H1 (cell line): ENCODE measurements at regions not wholly inside any gene's neighbourhood (a gene's known extent, or its start where the extent isn't known, plus 50 kb on each side); places are given as distances from the start of the nearest gene placed in this dataset.

Source experiments
- CTCF ChIA-PET: fragments of 300-600 bp; sonication (Branson Sonifier 250); formaldehyde crosslinking; loops from one replicate; lab custom pipeline; 2021; ENCODE audit not compliant: partially characterized antibody; lab: Charles Lee
- POLR2A ChIA-PET: fragments of 300-600 bp; sonication (Branson Sonifier 250); formaldehyde crosslinking; loops from one replicate; lab custom pipeline; 2021; ENCODE audit warnings: inconsistent platforms; ENCODE audit not compliant: partially characterized antibody; lab: Charles Lee
- DNase-seq, 2 experiments: peaks; one replicate each; pipeline versions ENCODE4 v3.0.0 to v3.0.0-alpha.2; 2010 to 2022; ENCODE audit warnings: low spot score in 2 of 2, low read depth in 1 of 2, mixed read lengths in 1 of 2
- FAIRE-seq: peaks from 2 replicates; lab custom pipeline; 2011; peaks lifted over from hg19 to GRCh38; lab: Jason Lieb, UNC
- H2AFZ ChIP-seq: 2 replicates; pipeline ENCODE4 v1.8.1; 2012; ENCODE audit warnings: low read length, inconsistent platforms
- H2AK5ac ChIP-seq: 2 replicates; pipeline ENCODE4 v1.6.1; 2013; ENCODE audit warnings: low read depth, low read length
- H2BK120ac ChIP-seq: replicated peaks from 2 replicates; pipeline ENCODE3; 2013; ENCODE audit warnings: low read depth, low read length, inconsistent platforms
- H2BK12ac ChIP-seq: 2 replicates; pipeline ENCODE4 v1.6.1; 2013; ENCODE audit warnings: low read depth, low read length
- H2BK15ac ChIP-seq: 2 replicates; pipeline ENCODE4 v1.6.1; 2013; ENCODE audit warnings: low read length
- H2BK20ac ChIP-seq: 2 replicates; pipeline ENCODE4 v1.6.1; 2013; ENCODE audit warnings: low read length
- H2BK5ac ChIP-seq: 2 replicates; pipeline ENCODE4 v1.6.1; 2013; ENCODE audit warnings: low read depth, low read length
- H3K14ac ChIP-seq: 2 replicates; pipeline ENCODE4 v1.6.1; 2013; ENCODE audit warnings: inconsistent platforms; ENCODE audit not compliant: insufficient read length
- H3K18ac ChIP-seq: 2 replicates; pipeline ENCODE4 v1.6.1; 2013; ENCODE audit warnings: low read length; ENCODE audit errors: extremely low read depth
- H3K23ac ChIP-seq: 2 replicates; pipeline ENCODE4 v1.6.1; 2013; ENCODE audit warnings: inconsistent platforms; ENCODE audit not compliant: insufficient read length
- H3K23me2 ChIP-seq: 2 replicates; pipeline ENCODE4 v1.6.1; 2013; ENCODE audit warnings: low read depth, low read length
- H3K27ac ChIP-seq: 2 replicates; pipeline ENCODE4 v1.6.1; 2011; ENCODE audit warnings: low read depth, low read length, inconsistent platforms
- H3K27me3 ChIP-seq, 4 experiments: replicated peaks in 1 of 4; 1 replicate in 1 of 4; 2 replicates in 3 of 4; pipeline versions ENCODE4 v1.6.1 to v1.8.1; 2011 to 2013; ENCODE audit warnings: low read length in 3 of 4, mild to moderate bottlenecking in 3 of 4, inconsistent platforms in 2 of 4, mixed read lengths in 2 of 4, moderate library complexity in 1 of 4; ENCODE audit not compliant: control insufficient read depth in 3 of 4, insufficient read depth in 3 of 4; ENCODE audit errors: extremely low read depth in 1 of 4
- H3K36me3 ChIP-seq, 4 experiments: 2 replicates each; pipeline versions ENCODE4 v1.6.1 to v1.8.1; 2011 to 2013; ENCODE audit warnings: mild to moderate bottlenecking in 4 of 4, low read length in 3 of 4, moderate library complexity in 2 of 4, control low read depth in 1 of 4, inconsistent platforms in 1 of 4; ENCODE audit not compliant: insufficient read depth in 4 of 4, control insufficient read depth in 2 of 4
- H3K4ac ChIP-seq: replicated peaks from 2 replicates; pipeline ENCODE3; 2013; ENCODE audit warnings: low read length, low read depth, mixed read lengths, inconsistent platforms; ENCODE audit not compliant: insufficient read length
- H3K4me1 ChIP-seq, 4 experiments: replicated peaks in 1 of 4; 1 replicate in 1 of 4; 2 replicates in 3 of 4; pipeline versions ENCODE4 v1.6.1 to v1.8.1; 2011 to 2013; ENCODE audit warnings: low read length in 3 of 4, inconsistent platforms in 2 of 4, mixed read lengths in 1 of 4; ENCODE audit not compliant: insufficient read depth in 4 of 4, control insufficient read depth in 3 of 4
- H3K4me2 ChIP-seq, 2 experiments: 2 replicates each; pipeline versions ENCODE4 v1.6.1 to v1.8.1; 2011 to 2013; ENCODE audit warnings: low read depth in 2 of 2, low read length in 2 of 2, control low read depth in 1 of 2, inconsistent platforms in 1 of 2, mild to moderate bottlenecking in 1 of 2; ENCODE audit not compliant: insufficient read depth in 1 of 2
- H3K4me3 ChIP-seq, 4 experiments: fragments of 200-600, 300-600 bp in 1 of 4; sonication (generic), shearing (Covaris generic), sonication (Bioruptor Twin) in 1 of 4; 2 replicates each; pipeline versions ENCODE4 v1.5.1 to v1.8.1; 2011 to 2016; ENCODE audit warnings: low read length in 4 of 4, low read depth in 3 of 4, control low read depth in 2 of 4, inconsistent platforms in 2 of 4, mild to moderate bottlenecking in 2 of 4, mixed read lengths in 1 of 4, moderate library complexity in 1 of 4; ENCODE audit not compliant: insufficient read depth in 2 of 4; ENCODE audit errors: extremely low read depth in 1 of 4
- H3K56ac ChIP-seq: replicated peaks from 2 replicates; pipeline ENCODE3; 2013; ENCODE audit warnings: low read depth, mild to moderate bottlenecking, mixed read lengths, low read length, inconsistent platforms; ENCODE audit not compliant: insufficient read length
- H3K79me1 ChIP-seq: 2 replicates; pipeline ENCODE4 v1.6.1; 2013; ENCODE audit warnings: low read depth, low read length, control low read depth
- H3K79me2 ChIP-seq, 2 experiments: 2 replicates each; pipeline versions ENCODE4 v1.6.1 to v1.8.1; 2012 to 2013; ENCODE audit warnings: low read length in 2 of 2, mild to moderate bottlenecking in 2 of 2, inconsistent platforms in 1 of 2; ENCODE audit not compliant: insufficient read depth in 2 of 2, control insufficient read depth in 1 of 2
- H3K9ac ChIP-seq, 4 experiments: replicated peaks in 1 of 4; 1 replicate in 1 of 4; 2 replicates in 3 of 4; pipeline versions ENCODE4 v1.6.1 to v1.8.1; 2011 to 2013; ENCODE audit warnings: low read depth in 3 of 4, low read length in 3 of 4, control low read depth in 2 of 4, mild to moderate bottlenecking in 2 of 4, moderate library complexity in 2 of 4, inconsistent platforms in 1 of 4; ENCODE audit errors: extremely low read depth in 1 of 4
- H3K9me3 ChIP-seq, 2 experiments: 2 replicates each; pipeline versions ENCODE4 v1.6.1 to v1.8.1; 2012 to 2013; ENCODE audit warnings: mild to moderate bottlenecking in 2 of 2, moderate library complexity in 2 of 2, control low read depth in 1 of 2, inconsistent platforms in 1 of 2, low read depth in 1 of 2, low read length in 1 of 2, mixed read lengths in 1 of 2; ENCODE audit not compliant: insufficient read depth in 2 of 2
- H4K20me1 ChIP-seq, 2 experiments: replicated peaks in 1 of 2; 2 replicates each; pipeline versions ENCODE3 to v1.8.1; 2011 to 2013; ENCODE audit warnings: inconsistent platforms in 2 of 2, low read length in 2 of 2, mild to moderate bottlenecking in 1 of 2; ENCODE audit not compliant: insufficient read depth in 2 of 2, control insufficient read depth in 1 of 2
- H4K5ac ChIP-seq: 2 replicates; pipeline ENCODE4 v1.6.1; 2013; ENCODE audit warnings: low read length, low read depth, mixed read lengths, inconsistent platforms; ENCODE audit not compliant: insufficient read length
- H4K8ac ChIP-seq: 2 replicates; pipeline ENCODE4 v1.8.0; 2013; ENCODE audit warnings: mild to moderate bottlenecking, moderate library complexity, low read length, inconsistent platforms; ENCODE audit not compliant: insufficient read depth; ENCODE audit errors: extremely low read depth
- H4K91ac ChIP-seq: replicated peaks from 2 replicates; pipeline ENCODE3; 2013; ENCODE audit warnings: low read length, mixed read lengths, inconsistent platforms; ENCODE audit not compliant: insufficient read length
- ATF3 ChIP-seq: IDR thresholded peaks from 2 replicates; pipeline ENCODE4 v1.6.1; 2011; ENCODE audit warnings: low read depth, mild to moderate bottlenecking, low read length; ENCODE audit not compliant: insufficient read depth
- WGBS, 2 experiments: shearing (Covaris generic) in 1 of 2; methylation state at CpG; one replicate each; pipeline versions ENCODE4 v1.1.6 to v1.1.7; 2013 to 2015; ENCODE audit warnings: low lambda C conversion rate in 2 of 2, mixed read lengths in 2 of 2, inconsistent platforms in 1 of 2, low coverage in 1 of 2, missing lambda C conversion rate in 1 of 2; ENCODE audit not compliant: insufficient replicate concordance in 2 of 2, insufficient coverage in 1 of 2, insufficient read length in 1 of 2; ENCODE audit errors: extremely low coverage in 1 of 2, missing lambda C conversion rate in 1 of 2; 5-methylcytosine and 5-hydroxymethylcytosine counted together

DNA sequence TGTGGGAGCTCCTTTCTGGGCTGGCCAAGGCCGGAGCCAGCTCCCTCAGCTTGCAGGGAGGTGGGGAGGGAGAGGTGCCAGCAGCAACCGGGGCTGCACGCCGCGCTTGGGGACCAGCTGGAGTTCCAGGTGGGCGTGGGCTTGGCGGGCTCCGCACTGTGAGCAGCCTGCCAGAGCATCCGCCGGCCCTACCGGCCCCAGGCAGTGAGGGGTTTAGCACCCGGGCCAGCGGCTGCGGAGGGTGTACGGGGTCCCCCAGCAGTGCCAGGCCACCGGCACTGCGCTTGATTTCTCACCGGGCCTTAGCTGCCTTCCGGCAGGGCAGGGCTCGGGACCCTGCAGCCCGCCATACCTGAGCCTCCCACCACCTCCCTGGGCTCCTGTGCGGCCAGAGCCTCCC lies 651.0 kb upstream of the ARPP21 start:
- DNase-seq: no peak
- no peak overlapping the region for H4K5ac ChIP-seq
- no peak for FAIRE-seq
- H3K9me3 ChIP-seq: peaks cover 0 to 5% of the 10 kb centered on the region in 2 experiments; a peak in 1 of 4 replicates
- 94% methylated on average over 6 of the region's 22 CpGs; no CpG with 5 or more reads in 1 of the 2 experiments for WGBS, 2 experiments
- H2AFZ ChIP-seq: no peak overlapping the region
- H3K18ac ChIP-seq: no peak overlapping the region
- no peak overlapping the region for H3K4ac ChIP-seq
- H2BK20ac ChIP-seq: no peak overlapping the region
- H2AK5ac ChIP-seq: no peak overlapping the region
- no peak overlapping the region for H3K56ac ChIP-seq
- no peak overlapping the region for H4K8ac ChIP-seq
- H3K14ac ChIP-seq: no peak overlapping the region
- no peak for TF ChIP-seq ATF3
- H4K91ac ChIP-seq: no peak overlapping the region
- H3K79me2 ChIP-seq: no peaks in the 10 kb centered on the region
- H3K4me1 ChIP-seq: no peaks in the 10 kb centered on the region
- no peak overlapping the region for H2BK12ac ChIP-seq
- no peaks in the 10 kb centered on the region for H3K27me3 ChIP-seq
- H3K4me2 ChIP-seq: no peak overlapping the region
- H3K9ac ChIP-seq: no peak overlapping the region
- no peak overlapping the region for H3K27ac ChIP-seq
- no peaks in the 10 kb centered on the region for H4K20me1 ChIP-seq
- no peak overlapping the region for H2BK5ac ChIP-seq
- no peak overlapping the region for H2BK15ac ChIP-seq
- H3K23ac ChIP-seq: no peak overlapping the region
- CTCF ChIA-PET: interaction anchor here (0.8 kb wide), 1 partner anchor 7 kb away, joined by 3 read pairs; no protein-coding TSS in a partner anchor
- no peaks in the 10 kb centered on the region for H3K79me1 ChIP-seq
- no peaks in the 10 kb centered on the region for H3K23me2 ChIP-seq
- H2BK120ac ChIP-seq: no peak overlapping the region
- no peak overlapping the region for H3K4me3 ChIP-seq
- POLR2A ChIA-PET: no interaction called here
- no peaks in the 10 kb centered on the region for H3K36me3 ChIP-seq
